Stimulated activated CD4-positive, alpha-beta T cell treated with anti-CD3 and anti-CD28 coated beads, Interleukin-4, amount 100 ng/mL, for 24 hours (primary cell): ENCODE measurements at regions not wholly inside any gene's neighbourhood (a gene's known extent, or its start where the extent isn't known, plus 50 kb on each side); places are given as distances from the start of the nearest gene placed in this dataset.

Experiments used
- DNase-seq: peaks from one replicate; pipeline ENCODE4 v3.0.0-alpha.2; 2020

DNA sequence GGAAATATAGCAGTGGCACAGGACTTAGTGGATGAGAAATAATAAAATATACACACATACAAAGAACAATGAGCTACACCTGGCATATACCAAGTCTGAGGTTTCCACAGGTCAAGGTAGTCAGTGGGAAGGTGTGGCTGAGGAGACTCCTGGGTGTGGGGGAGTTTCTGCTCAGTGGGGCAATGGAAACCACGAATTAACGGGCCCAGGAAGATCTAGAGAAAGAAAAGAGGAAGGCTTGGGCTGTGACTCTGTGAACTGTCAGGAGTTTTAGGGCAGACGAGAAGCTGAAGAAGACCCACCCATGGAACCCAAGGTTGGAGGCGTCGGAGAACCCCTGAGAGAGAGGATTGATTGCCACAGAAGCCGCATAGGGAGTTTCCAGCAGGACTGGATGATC lies 196.5 kb downstream of the HERPUD2 start:
- DNase-seq = no peak

DNA sequence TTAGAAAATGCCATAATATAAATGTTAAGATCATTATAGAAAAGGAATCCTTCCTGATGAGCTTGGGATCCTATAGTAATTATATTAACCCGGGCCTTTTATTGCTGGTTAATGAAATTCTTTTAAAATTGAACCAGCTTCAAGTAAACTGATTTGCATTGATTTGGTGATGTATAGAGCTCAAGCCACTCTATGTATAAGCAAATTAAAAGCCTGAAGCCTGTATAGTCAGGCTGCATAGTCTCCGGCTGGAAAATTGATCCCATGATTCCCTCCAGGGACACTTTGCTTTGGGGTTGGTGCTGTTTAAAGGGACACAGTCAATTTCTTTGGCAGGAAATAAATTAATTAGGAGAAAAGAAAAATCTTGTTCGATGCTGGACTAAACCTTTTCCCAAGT lies 199.1 kb downstream of the HERPUD2 start:
- no peak for DNase-seq

DNA sequence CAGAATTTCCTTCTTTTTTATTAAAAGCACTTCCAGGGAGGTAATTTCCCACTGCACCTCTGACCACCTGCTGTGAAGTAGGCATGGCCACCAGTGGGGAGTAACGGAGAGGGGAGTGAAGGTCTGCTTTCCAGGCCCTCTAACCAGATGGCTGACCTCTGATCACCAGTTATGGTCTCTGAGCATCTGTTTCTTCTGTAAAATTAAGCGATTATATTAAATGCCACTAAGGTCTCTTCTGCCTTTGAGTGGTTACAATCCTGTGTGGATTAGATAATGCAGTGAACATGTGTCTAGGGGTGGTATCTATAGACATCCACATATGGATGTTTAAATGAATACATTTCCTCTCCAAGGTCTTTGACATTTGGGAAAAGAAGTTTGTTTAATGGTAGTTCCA lies 199.6 kb downstream of the HERPUD2 start:
- DNase-seq = no peak

DNA sequence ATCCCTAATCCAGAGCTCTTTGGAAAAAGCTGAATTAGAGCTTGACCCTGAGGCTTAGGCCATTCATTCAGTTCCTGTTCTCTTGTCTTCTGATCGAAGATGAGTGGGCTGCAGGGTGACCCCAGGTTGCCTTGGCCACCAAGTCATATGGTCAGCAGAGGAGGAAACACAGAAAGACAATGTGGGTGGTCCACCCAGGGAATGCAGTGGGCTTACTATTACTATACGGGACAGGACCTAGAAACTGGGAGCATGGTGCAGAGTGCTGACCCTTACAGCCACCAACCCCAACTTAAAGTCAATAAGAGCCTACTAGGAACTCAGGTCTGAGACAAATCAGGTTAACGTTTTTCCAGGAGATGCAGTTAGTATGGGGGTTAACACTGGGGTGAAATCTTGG lies 200.5 kb downstream of the HERPUD2 start:
- DNase-seq = no peak

DNA sequence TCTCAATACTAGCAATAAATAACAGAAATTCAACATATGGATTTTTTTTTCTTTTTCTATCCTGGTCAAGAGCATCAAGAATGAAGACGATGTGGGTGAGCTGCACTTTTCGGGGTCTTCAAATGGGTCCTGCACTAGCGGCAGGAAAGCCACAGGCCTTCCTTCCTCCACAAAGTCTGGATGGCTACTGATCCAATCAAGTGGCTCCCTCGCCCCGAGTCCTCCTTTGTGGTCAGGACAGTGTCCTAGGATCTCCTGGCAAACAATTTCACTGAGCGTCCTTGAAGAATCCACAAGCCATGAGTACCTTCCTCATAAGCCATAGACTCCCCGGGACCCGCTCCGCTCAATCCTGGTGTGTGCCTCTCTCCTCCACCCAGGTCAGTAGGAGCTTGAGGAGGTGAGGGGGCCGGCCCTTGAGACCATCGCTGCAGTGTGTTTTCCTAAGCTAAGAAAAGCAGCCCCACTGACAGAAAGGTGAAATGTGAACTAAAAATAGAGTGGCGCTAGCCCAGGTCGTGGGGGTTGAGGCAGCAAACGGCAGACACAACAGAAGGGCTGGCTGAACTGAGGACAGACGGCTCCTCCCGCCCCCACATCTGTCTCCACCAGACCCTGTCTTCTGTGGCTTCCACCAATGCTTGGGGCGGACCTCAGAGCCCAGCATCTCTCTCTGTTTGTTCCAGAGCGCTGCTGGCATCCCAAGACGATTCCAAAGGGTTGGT lies 202.3 kb downstream of the HERPUD2 start:
- DNase-seq = no peak

DNA sequence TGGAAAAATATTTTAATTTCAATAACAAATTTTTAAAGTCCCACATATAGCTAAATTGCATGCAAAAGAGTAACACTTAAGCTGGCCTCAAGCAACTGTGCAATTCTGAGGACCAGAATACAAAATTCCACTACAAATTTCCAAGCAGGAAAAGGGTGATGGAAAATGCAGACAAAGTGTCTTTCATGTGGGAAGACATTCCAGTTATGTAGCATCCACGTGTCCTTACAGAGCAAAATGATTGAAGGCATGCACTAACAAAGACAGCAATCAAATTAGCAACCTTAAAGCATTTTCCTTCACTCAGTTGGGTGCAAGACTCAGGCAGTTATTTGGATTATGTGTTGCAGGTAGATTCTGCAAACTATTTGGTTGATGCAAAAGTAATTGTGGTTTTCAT lies 203.7 kb downstream of the HERPUD2 start:
- no peak for DNase-seq

DNA sequence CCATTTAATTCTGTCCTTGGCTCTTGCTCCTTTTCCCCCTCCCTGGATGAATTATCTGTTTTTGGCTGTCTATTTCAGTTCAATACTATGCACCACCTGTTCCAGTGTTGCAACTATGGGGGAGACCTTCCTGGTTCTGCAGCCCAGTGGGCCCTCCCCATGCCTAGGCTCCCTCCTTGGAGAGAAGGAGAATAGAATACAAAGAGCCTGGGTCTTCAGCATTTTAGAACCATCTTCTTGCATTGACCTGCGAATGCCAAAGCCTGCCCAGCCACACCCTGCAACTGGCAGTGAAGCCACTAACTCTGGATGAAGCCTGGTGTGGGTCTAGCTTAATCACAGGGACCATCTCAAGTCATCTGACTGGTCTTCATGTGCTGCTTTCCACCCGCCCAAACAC lies 207.1 kb downstream of the HERPUD2 start:
- DNase-seq = no peak

DNA sequence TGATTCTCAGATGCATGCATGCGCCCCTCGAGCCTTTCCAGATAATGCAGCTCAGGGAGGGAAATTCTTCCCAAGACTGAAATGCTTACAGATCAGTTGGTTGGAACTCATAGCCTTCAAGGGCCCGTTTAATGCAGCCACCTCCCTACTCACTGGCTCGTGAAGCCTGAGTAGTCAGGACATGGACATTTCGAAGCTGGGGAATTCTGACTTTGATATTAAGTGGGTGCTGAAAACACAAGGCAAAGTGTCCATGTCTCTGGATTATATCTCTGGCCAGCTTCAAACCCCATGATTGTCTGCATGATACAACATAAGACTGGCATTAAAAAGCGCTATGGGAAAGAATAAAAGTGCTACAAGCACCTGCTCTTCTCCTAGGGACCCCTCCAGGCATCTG lies 207.5 kb downstream of the HERPUD2 start:
- DNase-seq = no peak

DNA sequence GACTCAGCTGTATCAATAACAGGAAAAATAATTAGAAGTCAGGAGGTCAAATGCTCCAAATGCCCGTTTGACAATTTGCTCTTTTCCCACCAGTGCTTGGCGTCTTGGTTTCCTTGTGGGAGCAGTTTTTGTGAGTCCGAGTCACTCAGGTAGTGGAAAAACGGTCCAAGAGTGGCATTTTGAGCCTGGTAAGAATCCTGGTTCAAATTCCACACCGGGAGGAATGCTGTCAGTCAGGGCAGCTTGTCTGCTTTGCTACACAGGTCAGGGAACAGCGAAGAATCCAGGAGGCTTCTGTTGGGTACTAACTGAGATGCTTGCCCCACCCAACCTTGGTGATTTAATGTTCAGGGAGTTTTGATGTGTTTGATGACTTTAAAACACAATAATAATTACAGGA lies 209.5 kb downstream of the HERPUD2 start:
- DNase-seq = no peak

DNA sequence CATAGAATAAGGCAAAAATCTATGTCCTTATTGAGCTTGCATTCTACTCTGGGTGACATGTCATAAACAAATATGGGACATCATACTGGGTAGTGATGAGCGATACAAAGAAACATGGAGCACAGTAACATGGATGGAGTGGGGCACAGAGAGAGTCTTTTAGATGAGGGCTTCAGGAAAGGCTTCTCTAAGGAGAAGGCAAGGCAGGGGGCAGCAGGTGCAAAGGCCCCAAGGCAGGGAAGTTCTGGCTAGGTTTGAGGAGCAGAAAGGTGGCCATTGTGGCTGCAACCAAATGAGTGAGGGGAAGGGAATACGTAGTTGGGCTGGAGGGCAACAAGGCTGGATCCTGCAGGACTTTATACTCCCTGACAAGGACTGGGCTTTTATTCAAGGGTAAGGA lies 211.4 kb downstream of the HERPUD2 start:
- DNase-seq = no peak

DNA sequence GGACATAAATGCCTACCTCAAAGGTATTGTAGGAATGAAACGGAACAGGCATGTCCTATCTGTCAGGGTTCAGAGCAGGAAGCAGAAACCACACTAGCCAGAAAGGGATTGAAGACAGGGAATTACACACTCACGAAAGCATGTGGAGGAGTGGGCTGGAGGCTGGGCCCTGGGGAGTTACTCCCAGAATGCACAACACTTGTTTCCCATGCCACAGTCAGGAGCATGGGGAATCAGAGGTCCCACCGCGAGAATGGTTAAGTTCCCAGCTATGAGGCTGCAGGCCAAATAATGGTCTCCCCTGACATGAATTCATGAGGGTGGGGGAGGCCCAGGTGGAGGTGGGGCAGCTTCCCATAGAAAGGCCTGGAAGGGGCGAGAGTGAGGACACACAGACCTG lies 212.7 kb downstream of the HERPUD2 start:
- DNase-seq = no peak

DNA sequence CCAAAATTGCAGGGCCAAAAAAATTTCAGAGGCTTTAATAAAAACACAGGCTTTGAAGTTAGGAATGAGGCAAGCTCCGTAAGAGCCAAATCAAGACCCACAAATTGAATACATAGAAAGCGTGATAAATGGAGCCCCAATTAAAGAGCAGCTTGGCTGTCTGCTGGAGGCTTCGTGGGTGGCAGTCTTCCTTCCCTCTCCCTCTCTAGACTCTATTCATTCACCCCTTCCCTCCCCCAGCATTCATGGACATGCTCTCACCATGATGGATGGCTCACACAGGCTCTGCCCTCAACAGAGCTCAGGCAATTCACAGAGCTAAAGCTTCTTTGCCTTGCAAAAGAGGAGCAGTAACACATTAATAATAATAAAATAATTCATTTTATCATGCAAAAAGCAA lies 214.1 kb downstream of the HERPUD2 start:
- no peak for DNase-seq

DNA sequence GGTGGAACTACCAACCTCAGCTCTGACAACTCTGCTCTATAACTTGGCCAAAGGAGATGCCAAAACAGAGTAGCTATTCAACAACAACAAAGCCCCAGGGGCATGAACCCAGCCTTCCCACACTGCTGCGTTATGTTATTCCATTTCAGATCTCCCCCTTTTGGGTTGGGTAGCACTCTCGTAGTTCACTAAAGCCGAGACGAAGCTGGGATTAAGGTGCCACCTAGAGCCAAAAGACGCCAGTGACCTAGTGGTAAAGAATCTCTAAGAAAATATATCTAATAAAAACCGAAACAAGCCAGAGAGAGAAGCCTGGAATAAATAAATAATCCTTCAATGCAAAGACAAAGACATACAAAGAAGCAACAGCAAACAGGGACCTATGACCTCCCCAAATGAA lies 217.3 kb downstream of the HERPUD2 start:
- DNase-seq = no peak

DNA sequence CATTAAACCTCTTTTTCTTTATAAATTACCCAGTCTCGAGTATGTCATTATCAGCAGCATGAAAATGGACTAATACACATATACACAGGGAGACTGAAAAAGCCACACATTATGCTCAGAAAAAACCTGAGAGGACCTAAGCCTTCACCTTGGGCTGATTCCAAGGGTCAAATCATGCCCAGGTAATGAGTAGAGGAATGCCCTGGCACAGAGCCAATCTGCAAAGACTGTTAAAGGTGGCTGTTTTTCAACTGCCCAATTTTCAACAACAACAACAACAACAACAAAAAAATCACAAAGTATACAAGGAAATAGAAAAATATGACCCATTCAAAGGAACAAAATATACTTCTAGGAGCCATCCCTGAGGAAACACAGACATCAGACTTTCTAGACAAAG lies 220.2 kb upstream of the TBX20 start:
- DNase-seq = no peak

DNA sequence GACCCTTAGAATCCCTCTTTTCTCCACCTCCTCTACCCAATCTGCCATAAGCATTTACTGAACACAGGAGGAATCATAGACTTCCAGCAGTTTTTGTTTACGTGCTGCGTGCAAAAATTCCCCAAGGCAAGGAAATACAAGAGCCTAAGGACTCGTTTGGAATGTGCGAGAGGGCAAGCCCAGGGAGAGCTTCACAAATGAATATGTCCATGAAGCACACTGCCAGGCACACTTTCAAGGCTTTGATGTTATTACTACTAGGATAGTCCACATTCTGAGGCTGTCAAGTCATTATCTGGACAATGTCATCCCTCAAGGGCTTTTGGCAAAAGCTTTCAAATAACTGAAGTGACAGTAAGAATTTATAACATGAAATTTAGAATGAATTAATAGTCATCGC lies 214.7 kb upstream of the TBX20 start:
- DNase-seq = no peak

DNA sequence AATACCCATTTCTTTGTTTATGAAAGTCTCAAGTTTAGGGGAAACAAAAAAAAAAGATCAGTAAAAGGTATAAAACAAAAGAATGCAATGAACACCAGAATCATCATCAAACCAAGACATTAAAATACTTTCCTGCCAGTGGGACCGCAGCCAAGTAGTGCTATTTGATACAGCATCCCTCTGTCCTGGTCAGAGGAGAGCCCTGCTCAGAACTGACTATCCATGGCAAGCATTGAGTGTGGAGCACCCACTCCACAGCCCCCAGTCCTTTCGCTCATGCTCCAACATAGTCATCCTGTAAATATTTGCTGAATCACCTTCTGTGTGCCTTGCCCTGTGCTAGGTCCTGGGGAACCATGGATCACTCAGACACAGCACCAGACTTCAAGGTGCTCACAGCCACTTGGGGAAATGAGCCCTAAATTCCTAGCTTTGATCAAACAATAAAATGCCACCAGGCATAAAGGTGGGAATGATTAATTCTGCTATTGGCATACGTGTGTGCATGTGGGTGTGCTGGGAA lies 213.6 kb upstream of the TBX20 start:
- DNase-seq = no peak

DNA sequence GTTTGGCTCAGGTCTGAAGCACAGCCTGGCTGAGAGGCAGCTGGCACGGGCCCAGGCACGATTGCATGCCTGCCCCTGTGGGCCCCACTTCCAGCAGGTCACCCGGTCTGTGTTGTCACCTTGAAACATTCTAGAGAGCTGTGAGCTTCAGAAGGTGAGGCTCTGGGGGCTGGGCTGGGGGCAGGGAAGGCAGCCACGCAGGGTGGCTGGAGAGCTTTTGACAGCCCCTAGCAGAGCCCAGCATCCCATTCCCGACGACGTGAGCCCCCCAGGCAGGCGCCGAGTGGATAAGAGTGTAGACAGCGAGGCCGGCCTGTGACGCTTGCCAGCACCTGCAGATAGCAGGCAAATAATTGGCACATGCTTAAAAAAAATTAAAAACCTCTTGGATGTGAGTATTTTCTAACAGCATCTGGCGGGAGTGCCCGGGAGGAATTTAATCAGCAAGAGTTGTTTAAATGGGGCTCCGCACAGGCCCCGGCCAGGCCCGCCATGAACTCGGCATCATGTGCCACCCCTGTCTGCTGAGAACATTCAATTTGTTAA lies 212.0 kb upstream of the TBX20 start:
- DNase-seq = no peak

DNA sequence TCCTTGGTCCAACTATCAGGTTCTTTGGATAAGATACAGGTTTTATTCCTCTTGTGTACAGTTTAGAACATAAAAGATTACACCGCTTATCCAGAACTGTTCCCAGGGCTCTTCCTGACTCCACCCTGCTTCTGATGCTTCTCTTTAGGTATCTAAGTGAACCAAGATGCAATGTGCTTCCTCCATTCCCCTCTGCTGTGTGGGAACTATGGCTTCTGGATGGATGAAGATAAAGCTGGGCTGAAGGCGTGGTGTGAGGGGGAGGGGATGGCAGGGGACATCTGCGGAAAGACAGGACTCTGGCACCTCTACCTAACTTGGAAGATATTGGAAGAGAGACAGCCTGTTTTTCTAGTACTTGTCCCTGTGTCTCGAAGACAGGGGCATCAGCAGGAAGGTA lies 209.9 kb upstream of the TBX20 start:
- no peak for DNase-seq

DNA sequence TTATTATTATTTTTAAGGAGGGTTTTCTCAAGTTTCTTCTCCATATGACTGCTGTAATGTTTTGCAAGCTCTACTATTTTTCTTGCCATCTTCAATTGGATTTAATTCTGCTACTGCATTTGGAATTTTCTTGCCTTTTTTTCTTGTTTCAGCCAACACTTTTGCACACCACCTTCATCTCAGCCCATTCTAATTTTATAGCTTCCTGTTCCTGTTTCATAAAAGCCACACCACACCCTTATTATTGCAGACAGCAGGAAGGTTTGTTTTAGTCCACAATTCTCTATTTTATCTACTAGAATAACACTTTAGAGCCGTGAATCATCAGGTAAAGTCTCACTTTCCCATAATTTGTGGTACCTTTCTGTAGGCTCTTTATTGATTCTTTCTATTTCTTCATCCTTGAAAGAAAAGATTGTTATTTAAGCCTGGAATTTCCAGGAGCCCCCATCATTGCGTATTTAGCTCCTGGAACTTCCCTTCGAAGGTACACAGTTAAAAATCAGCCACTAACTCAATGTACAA lies 209.3 kb upstream of the TBX20 start:
- DNase-seq = no peak

DNA sequence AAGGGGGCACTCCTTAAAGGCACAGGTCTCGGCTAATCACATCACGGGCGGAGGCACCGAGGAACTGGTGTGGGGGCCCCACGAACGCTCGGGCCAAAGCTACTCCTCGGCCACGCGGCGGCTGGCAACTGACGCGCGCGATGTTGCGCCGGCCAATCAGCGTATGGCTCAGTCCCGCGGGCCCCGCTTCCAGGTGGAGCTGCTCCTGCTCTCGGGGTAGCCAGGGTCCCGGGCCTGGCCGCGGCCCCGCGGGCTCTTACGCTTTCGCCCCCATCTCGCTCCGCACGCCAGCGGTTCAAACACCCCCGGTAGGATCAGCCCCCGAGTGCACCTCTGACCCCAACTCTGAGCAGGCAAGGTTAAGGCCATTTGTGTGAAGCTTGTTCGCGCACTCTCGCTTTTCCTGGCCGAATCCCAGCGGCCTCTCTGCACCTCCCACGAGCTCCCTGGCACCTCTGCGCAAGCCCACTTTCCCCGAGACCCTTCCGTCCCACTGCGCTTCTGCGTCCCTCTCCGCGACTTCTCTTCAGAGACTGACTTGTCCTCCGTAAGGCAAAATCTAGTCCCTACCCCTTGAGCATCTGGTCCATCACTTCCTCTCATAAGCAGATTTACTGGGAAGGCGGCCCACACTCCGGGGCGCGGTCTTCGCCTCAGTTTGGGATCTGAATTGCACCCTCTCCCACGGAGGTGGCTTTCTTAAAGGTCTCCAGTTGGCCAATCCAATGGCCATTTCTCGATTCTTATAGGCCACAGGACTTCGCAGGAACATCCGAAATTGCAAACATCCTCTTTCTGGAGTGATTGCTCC lies 200.9 kb upstream of the TBX20 start:
- no peak for DNase-seq

DNA sequence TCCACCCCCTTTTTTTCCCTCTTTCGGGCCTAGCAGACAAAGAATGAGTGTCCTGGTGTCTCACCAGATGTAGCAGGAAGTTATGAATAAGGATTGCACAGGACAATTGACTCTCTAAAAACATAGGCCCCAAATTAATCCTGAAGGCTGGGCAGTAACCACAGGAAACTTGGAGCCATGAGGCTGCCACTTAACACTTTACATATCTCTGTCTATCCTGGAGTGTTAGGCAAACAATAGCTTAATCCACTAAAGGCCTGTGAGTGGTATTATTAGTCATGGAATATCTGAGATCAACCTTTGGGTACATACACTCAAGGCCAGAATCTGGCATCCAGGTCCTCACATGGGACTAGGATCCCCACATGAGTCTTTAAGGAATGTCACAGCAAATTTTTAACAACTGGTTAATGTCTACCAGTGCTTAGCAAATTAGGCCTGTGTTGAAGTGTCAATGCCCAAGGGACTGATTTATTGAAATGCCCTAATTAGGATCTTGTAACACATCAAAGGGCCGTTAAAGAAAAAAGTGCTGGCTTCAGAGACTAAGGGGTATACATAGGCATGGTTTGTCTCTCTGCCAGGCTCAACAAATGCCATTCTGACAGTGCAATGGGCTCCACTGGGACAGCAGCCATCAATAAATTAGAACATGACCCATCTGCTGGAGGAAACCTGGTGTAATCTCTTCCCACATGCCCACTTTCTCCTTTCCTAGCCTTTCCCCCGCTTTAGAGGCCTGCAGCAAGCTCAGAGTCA lies 196.7 kb upstream of the TBX20 start:
- no peak for DNase-seq

DNA sequence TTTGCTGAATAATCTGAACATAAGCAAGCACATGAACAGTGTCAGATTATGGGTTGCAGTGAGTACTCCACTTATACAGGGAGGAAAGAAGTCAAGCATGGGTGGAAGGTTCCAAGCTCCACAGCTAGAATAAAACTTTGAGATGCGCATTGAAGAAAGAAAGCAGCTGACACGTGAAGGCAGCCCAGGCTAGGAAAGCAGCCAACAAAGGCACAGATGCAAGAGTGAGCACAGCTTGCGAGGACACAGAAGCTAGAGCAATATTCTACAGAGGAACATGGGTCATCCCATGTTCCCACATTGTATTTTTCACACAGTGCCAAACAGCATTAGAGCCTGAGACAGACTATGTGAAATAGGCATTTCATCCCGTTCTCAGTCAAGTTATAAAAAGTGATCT lies 194.6 kb upstream of the TBX20 start:
- no peak for DNase-seq

DNA sequence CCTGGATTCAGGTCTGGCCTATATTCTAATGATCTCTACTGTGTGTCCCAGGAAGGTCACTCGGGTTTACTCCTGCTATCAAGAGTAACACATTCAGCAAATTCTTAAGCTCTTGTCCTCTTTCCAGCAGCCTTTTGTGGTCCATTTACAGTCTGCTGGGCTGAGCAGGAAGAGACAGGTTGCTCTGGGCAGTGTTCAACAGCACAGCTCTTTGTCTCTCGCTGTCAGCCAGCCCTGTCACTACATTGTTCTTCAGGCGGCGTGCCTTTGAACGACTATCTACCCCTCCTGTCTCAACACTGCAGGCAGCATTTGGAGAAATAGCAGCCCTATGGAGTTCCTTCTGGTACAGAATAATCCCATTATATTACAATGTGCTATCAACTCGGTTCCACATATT lies 192.2 kb upstream of the TBX20 start:
- DNase-seq = no peak
